ENCODE measurements at regions not wholly inside any gene's neighbourhood (a gene's known extent, or its start where the extent isn't known, plus 50 kb on each side); places are given as distances from the start of the nearest gene placed in this dataset.

DNA sequence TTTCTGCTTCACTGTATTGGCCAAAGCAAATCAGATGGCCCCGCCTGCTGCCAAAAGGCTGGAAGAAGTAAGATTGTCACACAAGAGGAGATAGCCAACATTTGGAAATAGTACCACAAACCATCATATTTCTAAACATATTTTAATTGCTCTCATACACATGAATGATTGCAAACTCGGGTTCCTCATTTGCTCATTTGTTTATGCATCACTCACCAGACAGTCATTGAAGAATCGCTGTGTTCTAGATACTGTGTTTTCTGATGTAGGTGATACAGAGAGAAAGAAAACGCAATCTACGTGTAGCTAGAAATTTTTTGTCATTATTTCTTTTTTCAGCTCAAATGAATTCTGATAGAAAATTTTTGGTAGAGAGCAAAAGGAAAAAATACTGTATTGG lies 1103.4 kb downstream of the TSN start:
- Mint-ChIP-seq H3K9me3 (peaks cover 0 to 11% (median 6%) of the 10 kb centered on the region in 7 donors), H3K27me3 (ENCODE audit: low read depth in 3 of 3) (no peaks in the 10 kb centered on the region), H3K4me3 (no peak overlapping the region), H3K4me1 (no peaks in the 10 kb centered on the region), H3K27ac (no peak overlapping the region), H3K36me3 (no peaks in the 10 kb centered on the region)
- no peak for DNase-seq
- H3K79me2 ChIP-seq (ENCODE audit: insufficient read depth, low read length): no peaks in the 10 kb centered on the region
- H2AFZ ChIP-seq (ENCODE audit: insufficient read depth, low read depth, low read length, poor library complexity, severe bottlenecking): no peak overlapping the region
- WGBS (ENCODE audit: insufficient coverage): 100% methylated on average over 2 of the region's 5 CpGs
- peaks cover 0 to 9% of the 10 kb centered on the region in 2 donors for H3K9me3 ChIP-seq (replicated peaks in 1 of 2; ENCODE audit: control insufficient read depth in 1 of 2, insufficient read depth in 1 of 2, low read length in 2 of 2)
- no peak overlapping the region for H3K4me2 ChIP-seq (replicated peaks; ENCODE audit: extremely low read depth, low read length, poor library complexity, severe bottlenecking)
- no peak overlapping the region for H3K9ac ChIP-seq (ENCODE audit: insufficient read depth, low read length, poor library complexity, severe bottlenecking)
- TF ChIP-seq, protein P1, sequence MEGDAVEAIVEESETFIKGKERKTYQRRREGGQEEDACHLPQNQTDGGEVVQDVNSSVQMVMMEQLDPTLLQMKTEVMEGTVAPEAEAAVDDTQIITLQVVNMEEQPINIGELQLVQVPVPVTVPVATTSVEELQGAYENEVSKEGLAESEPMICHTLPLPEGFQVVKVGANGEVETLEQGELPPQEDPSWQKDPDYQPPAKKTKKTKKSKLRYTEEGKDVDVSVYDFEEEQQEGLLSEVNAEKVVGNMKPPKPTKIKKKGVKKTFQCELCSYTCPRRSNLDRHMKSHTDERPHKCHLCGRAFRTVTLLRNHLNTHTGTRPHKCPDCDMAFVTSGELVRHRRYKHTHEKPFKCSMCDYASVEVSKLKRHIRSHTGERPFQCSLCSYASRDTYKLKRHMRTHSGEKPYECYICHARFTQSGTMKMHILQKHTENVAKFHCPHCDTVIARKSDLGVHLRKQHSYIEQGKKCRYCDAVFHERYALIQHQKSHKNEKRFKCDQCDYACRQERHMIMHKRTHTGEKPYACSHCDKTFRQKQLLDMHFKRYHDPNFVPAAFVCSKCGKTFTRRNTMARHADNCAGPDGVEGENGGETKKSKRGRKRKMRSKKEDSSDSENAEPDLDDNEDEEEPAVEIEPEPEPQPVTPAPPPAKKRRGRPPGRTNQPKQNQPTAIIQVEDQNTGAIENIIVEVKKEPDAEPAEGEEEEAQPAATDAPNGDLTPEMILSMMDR (IDR thresholded peaks at IDR 0.05): no peak
- no peaks in the 10 kb centered on the region for H3K36me3 ChIP-seq (replicated peaks in 1 of 2; ENCODE audit: control insufficient read depth in 1 of 2, insufficient read depth in 2 of 2, low read length in 2 of 2)
- no peak overlapping the region for H3K4me3 ChIP-seq (replicated peaks in 1 of 3; ENCODE audit: low read depth in 2 of 3, low read length in 3 of 3)
- intact Hi-C loops (cut with micrococcal nuclease): no loop called here
- H3K27ac ChIP-seq (ENCODE audit: low read depth in 1 of 2, low read length in 2 of 2): no peak overlapping the region
- H4K20me1 ChIP-seq (ENCODE audit: insufficient read depth, low read length): no peaks in the 10 kb centered on the region
- H3K4me1 ChIP-seq (ENCODE audit: control insufficient read depth in 1 of 2, insufficient read depth in 2 of 2, low read length in 2 of 2): no peaks in the 10 kb centered on the region
- H3K27me3 ChIP-seq (ENCODE audit: control insufficient read depth in 2 of 2, insufficient read depth in 2 of 2, low read length in 2 of 2): no peaks in the 10 kb centered on the region

DNA sequence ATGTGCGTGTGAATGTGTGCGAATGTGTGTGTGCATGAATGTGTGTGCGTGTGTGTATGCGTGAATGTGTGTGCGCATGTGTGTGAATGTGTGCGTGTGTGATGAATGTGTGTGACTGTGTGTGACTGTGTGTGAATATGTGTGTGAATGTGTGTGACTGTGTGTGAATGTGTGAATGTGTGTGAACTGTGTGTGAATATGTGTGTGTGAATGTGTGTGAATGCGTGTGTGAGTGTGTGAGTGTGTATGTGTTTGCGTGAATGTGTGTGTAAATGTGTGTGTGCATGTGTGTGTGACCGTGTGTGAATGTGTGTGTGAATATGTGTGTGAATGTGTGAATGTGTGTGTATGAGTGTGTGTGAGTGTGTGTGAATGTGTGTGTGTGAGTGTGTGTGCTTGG lies 1103.8 kb downstream of the TSN start:
- Histone ChIP-seq H3K9ac (ENCODE audit: insufficient read depth, low read length, poor library complexity, severe bottlenecking) (no peak overlapping the region), H3K27ac (ENCODE audit: low read depth in 1 of 2, low read length in 2 of 2) (no peak overlapping the region), H3K4me3 (replicated peaks in 1 of 3; ENCODE audit: low read depth in 2 of 3, low read length in 3 of 3) (no peak overlapping the region), H3K36me3 (replicated peaks in 1 of 2; ENCODE audit: control insufficient read depth in 1 of 2, insufficient read depth in 2 of 2, low read length in 2 of 2) (no peaks in the 10 kb centered on the region), H3K9me3 (replicated peaks in 1 of 2; ENCODE audit: control insufficient read depth in 1 of 2, insufficient read depth in 1 of 2, low read length in 2 of 2) (peaks cover 0 to 8% of the 10 kb centered on the region in 2 donors), H2AFZ (ENCODE audit: insufficient read depth, low read depth, low read length, poor library complexity, severe bottlenecking) (no peak overlapping the region), H3K4me1 (ENCODE audit: control insufficient read depth in 1 of 2, insufficient read depth in 2 of 2, low read length in 2 of 2) (no peaks in the 10 kb centered on the region), H3K27me3 (ENCODE audit: control insufficient read depth in 2 of 2, insufficient read depth in 2 of 2, low read length in 2 of 2) (no peaks in the 10 kb centered on the region), H3K79me2 (ENCODE audit: insufficient read depth, low read length) (no peaks in the 10 kb centered on the region), H3K4me2 (replicated peaks; ENCODE audit: extremely low read depth, low read length, poor library complexity, severe bottlenecking) (no peak overlapping the region), H4K20me1 (ENCODE audit: insufficient read depth, low read length) (no peaks in the 10 kb centered on the region)
- TF ChIP-seq, protein P1 (IDR thresholded peaks at IDR 0.05): no peak
- no peak overlapping the region for H3K4me3 Mint-ChIP-seq
- no peak for DNase-seq
- intact Hi-C loops (cut with micrococcal nuclease): no loop called here
- 94% methylated on average over 8 of the region's 9 CpGs for WGBS (ENCODE audit: insufficient coverage)
- peaks cover 0 to 9% (median 6%) of the 10 kb centered on the region in 7 donors for H3K9me3 Mint-ChIP-seq
- H3K27ac Mint-ChIP-seq: no peak overlapping the region
- H3K4me1 Mint-ChIP-seq: no peaks in the 10 kb centered on the region
- no peaks in the 10 kb centered on the region for H3K27me3 Mint-ChIP-seq (ENCODE audit: low read depth in 3 of 3)
- H3K36me3 Mint-ChIP-seq: no peaks in the 10 kb centered on the region
